ENCODE measurements at regions not wholly inside any gene's neighbourhood (a gene's known extent, or its start where the extent isn't known, plus 50 kb on each side); places are given as distances from the start of the nearest gene placed in this dataset.
"Not testable (repeated sequence)": the region's sequence is repeated elsewhere in the genome, so short reads cannot be mapped to it uniquely, and the experiment has no call there.

DNA sequence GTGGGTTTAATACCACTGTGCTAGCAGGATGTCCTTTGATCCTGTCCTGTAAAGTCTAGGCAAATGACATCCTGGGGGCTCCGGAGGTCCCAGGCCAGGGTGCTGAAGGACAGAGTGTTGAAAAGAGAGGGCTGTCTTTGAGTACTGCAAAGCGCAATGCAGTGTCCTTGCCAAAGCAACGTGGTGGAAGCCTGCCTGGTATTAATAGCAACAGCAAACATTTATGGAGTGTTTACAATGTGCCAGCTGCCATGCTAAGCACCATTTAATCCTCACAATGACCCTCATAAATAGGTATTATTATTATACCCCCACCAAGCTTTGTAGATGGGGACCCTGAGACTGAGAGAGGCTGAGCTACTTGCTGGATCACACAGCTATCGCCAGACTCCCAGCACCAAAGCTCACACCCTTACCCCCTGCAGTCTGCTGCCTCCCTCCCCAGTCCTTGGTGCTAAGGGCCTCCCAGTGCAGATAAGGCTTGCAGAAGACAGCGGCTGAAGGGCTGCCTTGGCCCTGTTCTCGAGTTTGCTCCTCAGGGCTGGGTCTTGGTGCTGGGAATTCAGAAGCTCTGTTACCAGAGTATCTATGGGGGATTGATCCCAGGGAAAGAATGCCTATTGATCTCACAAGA lies 427.7 kb downstream of the FUT8 start:
- intact Hi-C loops (cut with DNase I) = no loop called here
- peak overlapping the region in 1 of 5 donors; percentile 38 for H3K27ac ChIP-seq
- no peak for DNase-seq
- no peaks in the 10 kb centered on the region for H3K36me3 ChIP-seq (replicated peaks in 1 of 2)
- H3K4me3 ChIP-seq = no peak overlapping the region
- H3K9me3 ChIP-seq (replicated peaks in 1 of 3) = no peaks in the 10 kb centered on the region
- no peaks in the 10 kb centered on the region for H3K27me3 ChIP-seq
- H3K4me1 ChIP-seq (replicated peaks in 1 of 2) = no peaks in the 10 kb centered on the region
- TF ChIP-seq, protein P1, sequence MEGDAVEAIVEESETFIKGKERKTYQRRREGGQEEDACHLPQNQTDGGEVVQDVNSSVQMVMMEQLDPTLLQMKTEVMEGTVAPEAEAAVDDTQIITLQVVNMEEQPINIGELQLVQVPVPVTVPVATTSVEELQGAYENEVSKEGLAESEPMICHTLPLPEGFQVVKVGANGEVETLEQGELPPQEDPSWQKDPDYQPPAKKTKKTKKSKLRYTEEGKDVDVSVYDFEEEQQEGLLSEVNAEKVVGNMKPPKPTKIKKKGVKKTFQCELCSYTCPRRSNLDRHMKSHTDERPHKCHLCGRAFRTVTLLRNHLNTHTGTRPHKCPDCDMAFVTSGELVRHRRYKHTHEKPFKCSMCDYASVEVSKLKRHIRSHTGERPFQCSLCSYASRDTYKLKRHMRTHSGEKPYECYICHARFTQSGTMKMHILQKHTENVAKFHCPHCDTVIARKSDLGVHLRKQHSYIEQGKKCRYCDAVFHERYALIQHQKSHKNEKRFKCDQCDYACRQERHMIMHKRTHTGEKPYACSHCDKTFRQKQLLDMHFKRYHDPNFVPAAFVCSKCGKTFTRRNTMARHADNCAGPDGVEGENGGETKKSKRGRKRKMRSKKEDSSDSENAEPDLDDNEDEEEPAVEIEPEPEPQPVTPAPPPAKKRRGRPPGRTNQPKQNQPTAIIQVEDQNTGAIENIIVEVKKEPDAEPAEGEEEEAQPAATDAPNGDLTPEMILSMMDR (IDR thresholded peaks at IDR 0.05) = no peak
- TF ChIP-seq POLR2A (IDR thresholded peaks at IDR 0.05) = no peak
- WGBS, 4 donors = 78 to 80% (median 79%) methylated on average over 6 of the region's 6 CpGs

DNA sequence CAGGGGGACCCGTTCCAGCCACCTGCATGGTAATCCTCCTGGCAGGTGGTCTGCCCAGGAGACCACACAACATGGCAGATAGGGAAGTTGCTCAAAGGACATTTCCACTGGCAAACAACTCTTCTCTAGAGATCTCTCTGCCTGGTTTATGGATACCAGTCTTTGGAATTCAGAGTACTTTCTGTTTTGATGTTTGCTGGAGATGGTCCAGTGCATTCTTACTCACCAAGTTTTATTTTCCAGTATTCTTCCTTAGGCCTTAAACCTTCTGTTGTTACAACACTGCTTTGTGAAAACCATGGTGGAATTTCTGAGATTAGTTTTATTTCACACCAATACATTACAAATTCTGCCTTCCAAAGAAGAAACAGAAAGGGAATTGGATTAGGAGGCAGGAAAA lies 428.3 kb downstream of the FUT8 start:
- DNase-seq = no peak
- H3K36me3 ChIP-seq (replicated peaks in 1 of 2) = no peaks in the 10 kb centered on the region
- TF ChIP-seq, protein P1 (IDR thresholded peaks at IDR 0.05) = no peak
- no peak for TF ChIP-seq POLR2A (IDR thresholded peaks at IDR 0.05)
- WGBS, 4 donors = 73 to 100% (median 89%) methylated on average over 1 of the region's 1 CpG
- H3K27me3 ChIP-seq = no peaks in the 10 kb centered on the region
- peak overlapping the region in 1 of 5 donors; percentile 46 for H3K27ac ChIP-seq
- H3K4me3 ChIP-seq = no peak overlapping the region
- intact Hi-C loops (cut with DNase I) = no loop called here
- H3K9me3 ChIP-seq (replicated peaks in 1 of 3) = no peaks in the 10 kb centered on the region
- no peaks in the 10 kb centered on the region for H3K4me1 ChIP-seq (replicated peaks in 1 of 2)

GRCh38 chr14:65846196-65846868 lies 433.8 kb downstream of the FUT8 start:
- no peak for DNase-seq
- intact Hi-C loops (cut with DNase I) = no loop called here
- Histone ChIP-seq H3K27me3 (no peaks in the 10 kb centered on the region), H3K36me3 (replicated peaks in 1 of 2) (no peaks in the 10 kb centered on the region), H3K4me3 (no peak overlapping the region), H3K27ac (no peak overlapping the region), H3K9me3 (replicated peaks in 1 of 3) (no peaks in the 10 kb centered on the region), H3K4me1 (replicated peaks in 1 of 2) (peaks cover 0 to 10% of the 10 kb centered on the region in 2 donors)
- WGBS, 4 donors = 74 to 86% (median 79%) methylated on average over 2 of the region's 2 CpGs
- no peak for TF ChIP-seq POLR2A (IDR thresholded peaks at IDR 0.05)
- TF ChIP-seq, protein P1 (IDR thresholded peaks at IDR 0.05) = no peak

- intact Hi-C loops (cut with DNase I) = no loop called here
- no peak overlapping the region for H3K4me3 ChIP-seq
- peak in 4 of 7 donors; percentile 25 to 47 (median 36) for DNase-seq
- 48 to 67% (median 54%) methylated on average over 7 of the region's 7 CpGs for WGBS, 4 donors
- H3K27me3 ChIP-seq = no peaks in the 10 kb centered on the region
- H3K36me3 ChIP-seq (replicated peaks in 1 of 2) = no peaks in the 10 kb centered on the region
- peak overlapping the region in 1 of 5 donors; percentile 29 for H3K27ac ChIP-seq
- TF ChIP-seq, protein P1 (IDR thresholded peaks at IDR 0.05) = no peak
- TF ChIP-seq POLR2A (IDR thresholded peaks at IDR 0.05) = no peak
- H3K9me3 ChIP-seq (replicated peaks in 1 of 3) = no peaks in the 10 kb centered on the region
- H3K4me1 ChIP-seq (replicated peaks in 1 of 2) = peaks cover 0 to 10% of the 10 kb centered on the region in 2 donors
Observed at GRCh38 chr14:65847075-65847847, 434.7 kb downstream of the FUT8 start.

- H3K36me3 ChIP-seq (replicated peaks in 1 of 2); DNase-seq; intact Hi-C loops (cut with DNase I); H3K4me3 ChIP-seq; H3K27ac ChIP-seq; H3K9me3 ChIP-seq (replicated peaks in 1 of 3); H3K27me3 ChIP-seq: not testable (repeated sequence)
- 90 to 96% (median 94%) methylated on average over 3 of the region's 3 CpGs for WGBS, 4 donors
- peaks cover 0 to 10% of the 10 kb centered on the region in 2 donors for H3K4me1 ChIP-seq (replicated peaks in 1 of 2)
Observed at GRCh38 chr14:65847931-65848330, 435.4 kb downstream of the FUT8 start.
